ENCODE measurements at regions not wholly inside any gene's neighbourhood (a gene's known extent, or its start where the extent isn't known, plus 50 kb on each side); places are given as distances from the start of the nearest gene placed in this dataset.

GRCh38 chr4:31390849-31391248 lies 670.7 kb downstream of the PCDH7 start:
- H3K36me3 ChIP-seq (ENCODE audit: control insufficient read depth, insufficient read depth, low read length, severe bottlenecking): no peaks in the 10 kb centered on the region
- H3K27me3 ChIP-seq (replicated peaks; ENCODE audit: control insufficient read depth, insufficient read depth, low read length): no peaks in the 10 kb centered on the region
- H3K9me3 ChIP-seq (ENCODE audit: control insufficient read depth, low read length): no peaks in the 10 kb centered on the region
- DNase-seq (ENCODE audit: low read depth): peak; percentile 3
- H3K9ac ChIP-seq (ENCODE audit: low read length): no peak overlapping the region
- H3K4me3 ChIP-seq (ENCODE audit: low read length): no peak overlapping the region
- no peaks in the 10 kb centered on the region for H3K4me1 ChIP-seq (ENCODE audit: control insufficient read depth, insufficient read depth, low read length)

- Histone ChIP-seq H3K27me3 (replicated peaks; ENCODE audit: control insufficient read depth, insufficient read depth, low read length) (no peaks in the 10 kb centered on the region), H3K4me3 (ENCODE audit: low read length) (no peak overlapping the region), H3K9ac (ENCODE audit: low read length) (no peak overlapping the region), H3K36me3 (ENCODE audit: control insufficient read depth, insufficient read depth, low read length, severe bottlenecking) (no peaks in the 10 kb centered on the region), H3K4me1 (ENCODE audit: control insufficient read depth, insufficient read depth, low read length) (no peaks in the 10 kb centered on the region), H3K9me3 (ENCODE audit: control insufficient read depth, low read length) (no peaks in the 10 kb centered on the region)
- DNase-seq (ENCODE audit: low read depth): peak; percentile 41
These were observed 671.8 kb downstream of the PCDH7 start for GRCh38 chr4:31391976-31392375.

GRCh38 chr4:31392923-31393322 lies 672.8 kb downstream of the PCDH7 start:
- DNase-seq (ENCODE audit: low read depth): peak; percentile 43
- no peaks in the 10 kb centered on the region for H3K36me3 ChIP-seq (ENCODE audit: control insufficient read depth, insufficient read depth, low read length, severe bottlenecking)
- no peak overlapping the region for H3K4me3 ChIP-seq (ENCODE audit: low read length)

GRCh38 chr4:31408121-31408520 lies 688.0 kb downstream of the PCDH7 start:
- Histone ChIP-seq H3K4me1 (ENCODE audit: control insufficient read depth, insufficient read depth, low read length) (peaks cover 5% of the 10 kb centered on the region), H3K4me3 (ENCODE audit: low read length) (no peak overlapping the region), H3K9me3 (ENCODE audit: control insufficient read depth, low read length) (no peaks in the 10 kb centered on the region), H3K9ac (ENCODE audit: low read length) (no peak overlapping the region), H3K27me3 (replicated peaks; ENCODE audit: control insufficient read depth, insufficient read depth, low read length) (no peaks in the 10 kb centered on the region), H3K36me3 (ENCODE audit: control insufficient read depth, insufficient read depth, low read length, severe bottlenecking) (no peaks in the 10 kb centered on the region)
- DNase-seq (ENCODE audit: low read depth): peak; percentile 10

More at GRCh38 chr4:31392923-31393322, 672.8 kb downstream of the PCDH7 start:
- no peak overlapping the region for H3K9ac ChIP-seq (ENCODE audit: low read length)
- H3K9me3 ChIP-seq (ENCODE audit: control insufficient read depth, low read length): no peaks in the 10 kb centered on the region
- no peaks in the 10 kb centered on the region for H3K4me1 ChIP-seq (ENCODE audit: control insufficient read depth, insufficient read depth, low read length)
- no peaks in the 10 kb centered on the region for H3K27me3 ChIP-seq (replicated peaks; ENCODE audit: control insufficient read depth, insufficient read depth, low read length)

- Histone ChIP-seq H3K36me3 (ENCODE audit: control insufficient read depth, insufficient read depth, low read length, severe bottlenecking) (no peaks in the 10 kb centered on the region), H3K4me3 (ENCODE audit: low read length) (no peak overlapping the region), H3K9me3 (ENCODE audit: control insufficient read depth, low read length) (no peaks in the 10 kb centered on the region), H3K27me3 (replicated peaks; ENCODE audit: control insufficient read depth, insufficient read depth, low read length) (no peaks in the 10 kb centered on the region), H3K4me1 (ENCODE audit: control insufficient read depth, insufficient read depth, low read length) (peaks cover 5% of the 10 kb centered on the region), H3K9ac (ENCODE audit: low read length) (no peak overlapping the region)
- DNase-seq (ENCODE audit: low read depth): peak; percentile 81
These were observed 691.4 kb downstream of the PCDH7 start for GRCh38 chr4:31411565-31411964.

GRCh38 chr4:31415629-31416028 lies 695.5 kb downstream of the PCDH7 start:
- H3K9me3 ChIP-seq (ENCODE audit: control insufficient read depth, low read length): no peaks in the 10 kb centered on the region
- no peak for DNase-seq (ENCODE audit: low read depth)
- H3K4me3 ChIP-seq (ENCODE audit: low read length): no peak overlapping the region
- no peaks in the 10 kb centered on the region for H3K36me3 ChIP-seq (ENCODE audit: control insufficient read depth, insufficient read depth, low read length, severe bottlenecking)
- H3K4me1 ChIP-seq (ENCODE audit: control insufficient read depth, insufficient read depth, low read length): peaks cover 5% of the 10 kb centered on the region
- H3K27me3 ChIP-seq (replicated peaks; ENCODE audit: control insufficient read depth, insufficient read depth, low read length): no peaks in the 10 kb centered on the region
- no peak overlapping the region for H3K9ac ChIP-seq (ENCODE audit: low read length)

GRCh38 chr4:31416498-31416897 lies 696.3 kb downstream of the PCDH7 start:
- no peaks in the 10 kb centered on the region for H3K36me3 ChIP-seq (ENCODE audit: control insufficient read depth, insufficient read depth, low read length, severe bottlenecking)
- no peaks in the 10 kb centered on the region for H3K9me3 ChIP-seq (ENCODE audit: control insufficient read depth, low read length)
- H3K9ac ChIP-seq (ENCODE audit: low read length): no peak overlapping the region
- DNase-seq (ENCODE audit: low read depth): no peak
- H3K4me3 ChIP-seq (ENCODE audit: low read length): no peak overlapping the region
- no peaks in the 10 kb centered on the region for H3K27me3 ChIP-seq (replicated peaks; ENCODE audit: control insufficient read depth, insufficient read depth, low read length)
- peaks cover under 1% of the 10 kb centered on the region for H3K4me1 ChIP-seq (ENCODE audit: control insufficient read depth, insufficient read depth, low read length)

GRCh38 chr4:31417040-31417439 lies 696.9 kb downstream of the PCDH7 start:
- Histone ChIP-seq H3K9ac (ENCODE audit: low read length) (no peak overlapping the region), H3K4me3 (ENCODE audit: low read length) (no peak overlapping the region), H3K9me3 (ENCODE audit: control insufficient read depth, low read length) (no peaks in the 10 kb centered on the region), H3K4me1 (ENCODE audit: control insufficient read depth, insufficient read depth, low read length) (no peaks in the 10 kb centered on the region), H3K36me3 (ENCODE audit: control insufficient read depth, insufficient read depth, low read length, severe bottlenecking) (no peaks in the 10 kb centered on the region), H3K27me3 (replicated peaks; ENCODE audit: control insufficient read depth, insufficient read depth, low read length) (no peaks in the 10 kb centered on the region)
- DNase-seq (ENCODE audit: low read depth): peak; percentile 60

- H3K4me3 ChIP-seq (ENCODE audit: low read length): no peak overlapping the region
- no peaks in the 10 kb centered on the region for H3K27me3 ChIP-seq (replicated peaks; ENCODE audit: control insufficient read depth, insufficient read depth, low read length)
- no peaks in the 10 kb centered on the region for H3K9me3 ChIP-seq (ENCODE audit: control insufficient read depth, low read length)
- no peak for DNase-seq (ENCODE audit: low read depth)
- no peaks in the 10 kb centered on the region for H3K4me1 ChIP-seq (ENCODE audit: control insufficient read depth, insufficient read depth, low read length)
- H3K9ac ChIP-seq (ENCODE audit: low read length): no peak overlapping the region
- no peaks in the 10 kb centered on the region for H3K36me3 ChIP-seq (ENCODE audit: control insufficient read depth, insufficient read depth, low read length, severe bottlenecking)
These were observed 701.8 kb downstream of the PCDH7 start for GRCh38 chr4:31422006-31422405.

- Histone ChIP-seq H3K27me3 (replicated peaks; ENCODE audit: control insufficient read depth, insufficient read depth, low read length) (no peaks in the 10 kb centered on the region), H3K36me3 (ENCODE audit: control insufficient read depth, insufficient read depth, low read length, severe bottlenecking) (no peaks in the 10 kb centered on the region), H3K4me3 (ENCODE audit: low read length) (no peak overlapping the region), H3K4me1 (ENCODE audit: control insufficient read depth, insufficient read depth, low read length) (no peaks in the 10 kb centered on the region), H3K9me3 (ENCODE audit: control insufficient read depth, low read length) (no peaks in the 10 kb centered on the region), H3K9ac (ENCODE audit: low read length) (no peak overlapping the region)
- DNase-seq (ENCODE audit: low read depth): no peak
These were observed 707.5 kb downstream of the PCDH7 start for GRCh38 chr4:31427691-31428090.

- Histone ChIP-seq H3K9me3 (ENCODE audit: control insufficient read depth, low read length) (no peaks in the 10 kb centered on the region), H3K36me3 (ENCODE audit: control insufficient read depth, insufficient read depth, low read length, severe bottlenecking) (no peaks in the 10 kb centered on the region), H3K4me1 (ENCODE audit: control insufficient read depth, insufficient read depth, low read length) (no peaks in the 10 kb centered on the region), H3K9ac (ENCODE audit: low read length) (no peak overlapping the region), H3K27me3 (replicated peaks; ENCODE audit: control insufficient read depth, insufficient read depth, low read length) (no peaks in the 10 kb centered on the region), H3K4me3 (ENCODE audit: low read length) (no peak overlapping the region)
- DNase-seq (ENCODE audit: low read depth): no peak
These were observed 722.1 kb downstream of the PCDH7 start for GRCh38 chr4:31442236-31442635.

GRCh38 chr4:31445526-31445925 lies 725.4 kb downstream of the PCDH7 start:
- Histone ChIP-seq H3K4me3 (ENCODE audit: low read length) (no peak overlapping the region), H3K36me3 (ENCODE audit: control insufficient read depth, insufficient read depth, low read length, severe bottlenecking) (no peaks in the 10 kb centered on the region), H3K4me1 (ENCODE audit: control insufficient read depth, insufficient read depth, low read length) (no peaks in the 10 kb centered on the region), H3K9me3 (ENCODE audit: control insufficient read depth, low read length) (no peaks in the 10 kb centered on the region), H3K27me3 (replicated peaks; ENCODE audit: control insufficient read depth, insufficient read depth, low read length) (no peaks in the 10 kb centered on the region), H3K9ac (ENCODE audit: low read length) (no peak overlapping the region)
- DNase-seq (ENCODE audit: low read depth): no peak

Data from adipocyte (in vitro differentiated cells).